ENCODE measurements at regions not wholly inside any gene's neighbourhood (a gene's known extent, or its start where the extent isn't known, plus 50 kb on each side); places are given as distances from the start of the nearest gene placed in this dataset.

GRCh38 chr4:156661555-156661954 lies 310.0 kb downstream of the PDGFC start:
- TF ChIP-seq POLR2A (IDR thresholded peaks at IDR 0.05) (no peak), CTCF (IDR thresholded peaks at IDR 0.05 in 4 of 5, conservative IDR thresholded peaks at IDR 0.05 in 1 of 5) (no peak)
- ATAC-seq = no peak
- Histone ChIP-seq H3K27ac (no peak overlapping the region), H3K27me3 (no peaks in the 10 kb centered on the region), H3K4me1 (no peaks in the 10 kb centered on the region), H3K4me3 (no peak overlapping the region), H3K36me3 (no peaks in the 10 kb centered on the region), H3K9me3 (no peaks in the 10 kb centered on the region)
- no peak for DNase-seq
- intact Hi-C loops (cut with DNase I; ENCODE audit: low total_unique reads) (no loop called here), in situ Hi-C loops (cut with MboI; ENCODE audit: low sequenced_read_pairs in 4 of 4) (no loop called here)

- no peaks in the 10 kb centered on the region for H3K36me3 ChIP-seq
- intact Hi-C loops (cut with DNase I; ENCODE audit: low total_unique reads) = no loop called here
- H3K4me3 ChIP-seq = no peak overlapping the region
- no peaks in the 10 kb centered on the region for H3K27me3 ChIP-seq
- ATAC-seq (no peak), DNase-seq (no peak)
- in situ Hi-C loops (cut with MboI; ENCODE audit: low sequenced_read_pairs in 4 of 4) = no loop called here
- no peaks in the 10 kb centered on the region for H3K9me3 ChIP-seq
- H3K27ac ChIP-seq = no peak overlapping the region
- TF ChIP-seq POLR2A (IDR thresholded peaks at IDR 0.05) (no peak), CTCF (IDR thresholded peaks at IDR 0.05 in 4 of 5, conservative IDR thresholded peaks at IDR 0.05 in 1 of 5) (no peak)
- no peaks in the 10 kb centered on the region for H3K4me1 ChIP-seq
Measured at GRCh38 chr4:156660465-156660864, 311.1 kb downstream of the PDGFC start.

- Histone ChIP-seq H3K9me3 (no peaks in the 10 kb centered on the region), H3K27me3 (no peaks in the 10 kb centered on the region), H3K27ac (no peak overlapping the region), H3K36me3 (no peaks in the 10 kb centered on the region), H3K4me1 (no peaks in the 10 kb centered on the region), H3K4me3 (no peak overlapping the region)
- DNase-seq (no peak), ATAC-seq (no peak)
- TF ChIP-seq CTCF (IDR thresholded peaks at IDR 0.05 in 4 of 5, conservative IDR thresholded peaks at IDR 0.05 in 1 of 5) (no peak), POLR2A (IDR thresholded peaks at IDR 0.05) (no peak)
- intact Hi-C loops (cut with DNase I; ENCODE audit: low total_unique reads) (no loop called here), in situ Hi-C loops (cut with MboI; ENCODE audit: low sequenced_read_pairs in 4 of 4) (no loop called here)
Measured at GRCh38 chr4:156659983-156660382, 311.6 kb downstream of the PDGFC start.

GRCh38 chr4:156659570-156659969 lies 312.0 kb downstream of the PDGFC start:
- in situ Hi-C loops (cut with MboI; ENCODE audit: low sequenced_read_pairs in 4 of 4) = no loop called here
- Histone ChIP-seq H3K36me3 (no peaks in the 10 kb centered on the region), H3K4me3 (no peak overlapping the region), H3K9me3 (no peaks in the 10 kb centered on the region), H3K27ac (no peak overlapping the region), H3K4me1 (no peaks in the 10 kb centered on the region), H3K27me3 (no peaks in the 10 kb centered on the region)
- no peak for DNase-seq
- intact Hi-C loops (cut with DNase I; ENCODE audit: low total_unique reads) = no loop called here
- ATAC-seq = no peak
- no peak for TF ChIP-seq CTCF (IDR thresholded peaks at IDR 0.05 in 4 of 5, conservative IDR thresholded peaks at IDR 0.05 in 1 of 5)
- TF ChIP-seq POLR2A (IDR thresholded peaks at IDR 0.05) = no peak

GRCh38 chr4:156656896-156657295 lies 314.7 kb downstream of the PDGFC start:
- H3K36me3 ChIP-seq = no peaks in the 10 kb centered on the region
- no peak for ATAC-seq
- H3K27ac ChIP-seq = no peak overlapping the region
- in situ Hi-C loops (cut with MboI; ENCODE audit: low sequenced_read_pairs in 4 of 4) = no loop called here
- H3K9me3 ChIP-seq = no peaks in the 10 kb centered on the region
- H3K4me1 ChIP-seq = no peaks in the 10 kb centered on the region
- intact Hi-C loops (cut with DNase I; ENCODE audit: low total_unique reads) = no loop called here
- no peak for DNase-seq
- H3K4me3 ChIP-seq = no peak overlapping the region
- TF ChIP-seq POLR2A (IDR thresholded peaks at IDR 0.05) (no peak), CTCF (IDR thresholded peaks at IDR 0.05 in 4 of 5, conservative IDR thresholded peaks at IDR 0.05 in 1 of 5) (no peak)
- H3K27me3 ChIP-seq = no peaks in the 10 kb centered on the region

All from gastrocnemius medialis (tissue), 4 donors.